GM23248 (cell line): ENCODE measurements at regions not wholly inside any gene's neighbourhood (a gene's known extent, or its start where the extent isn't known, plus 50 kb on each side); places are given as distances from the start of the nearest gene placed in this dataset.

ENCODE experiments used
- DNase-seq: peaks from one replicate; pipeline ENCODE4 v3.0.0-alpha.2; 2015
- H2AFZ ChIP-seq: fragments of 200-600 bp; sonication (generic); 2 replicates; pipeline ENCODE4 v1.6.1; 2016; ENCODE audit warnings: antibody characterized with exemption
- H3F3A ChIP-seq: fragments of 200-600 bp; sonication (generic); 2 replicates; pipeline ENCODE4 v1.6.1; 2016; ENCODE audit warnings: mild to moderate bottlenecking, antibody characterized with exemption, mixed run types; ENCODE audit not compliant: insufficient read depth
- H3K27ac ChIP-seq: fragments of 200-600 bp; sonication (generic); 2 replicates; pipeline ENCODE4 v1.5.1; 2016; ENCODE audit warnings: mild to moderate bottlenecking
- H3K27me3 ChIP-seq: fragments of 200-600 bp; sonication (generic); replicated peaks from 2 replicates; pipeline ENCODE4 v1.6.1; 2016; ENCODE audit warnings: mild to moderate bottlenecking; ENCODE audit not compliant: insufficient read depth
- H3K36me3 ChIP-seq: fragments of 200-600 bp; sonication (generic); 2 replicates; pipeline ENCODE4 v1.6.1; 2016; ENCODE audit warnings: low read depth, mild to moderate bottlenecking
- H3K4me1 ChIP-seq: fragments of 200-600 bp; sonication (generic); 2 replicates; pipeline ENCODE4 v1.6.1; 2016; ENCODE audit warnings: mild to moderate bottlenecking; ENCODE audit not compliant: insufficient read depth
- H3K4me2 ChIP-seq: fragments of 200-600 bp; sonication (generic); one replicate; pipeline ENCODE4 v1.6.1; 2016; ENCODE audit warnings: mild to moderate bottlenecking; ENCODE audit not compliant: unreplicated experiment
- H3K4me3 ChIP-seq: fragments of 200-600 bp; sonication (generic); 2 replicates; pipeline ENCODE4 v1.5.1; 2016; ENCODE audit warnings: mild to moderate bottlenecking
- H3K79me2 ChIP-seq: fragments of 200-600 bp; sonication (generic); 2 replicates; pipeline ENCODE4 v1.6.1; 2016; ENCODE audit warnings: mild to moderate bottlenecking; ENCODE audit not compliant: insufficient read depth
- H3K9ac ChIP-seq: fragments of 200-600 bp; sonication (generic); 2 replicates; pipeline ENCODE4 v1.6.1; 2016; ENCODE audit warnings: mild to moderate bottlenecking
- H3K9me2 ChIP-seq: fragments of 200-600 bp; sonication (generic); 2 replicates; pipeline ENCODE4 v1.6.1; 2016; ENCODE audit warnings: mixed run types, mild to moderate bottlenecking, moderate library complexity; ENCODE audit not compliant: insufficient read depth
- H3K9me3 ChIP-seq: fragments of 200-600 bp; sonication (generic); one replicate; pipeline ENCODE4 v1.6.1; 2017; ENCODE audit warnings: low read depth
- H4K20me1 ChIP-seq: fragments of 200-600 bp; sonication (generic); 2 replicates; pipeline ENCODE4 v1.6.0; 2016; ENCODE audit not compliant: insufficient read depth
- EZH2 ChIP-seq: fragments of 200-600 bp; sonication (generic); IDR thresholded peaks from 2 replicates; pipeline ENCODE4 v1.6.1; 2018; ENCODE audit warnings: antibody characterized with exemption, mild to moderate bottlenecking; ENCODE audit not compliant: insufficient read depth, poor library complexity, severe bottlenecking
- EZH2phosphoT487 ChIP-seq: fragments of 200-600 bp; sonication (generic); IDR thresholded peaks from 2 replicates; pipeline ENCODE4 v1.6.1; 2018; ENCODE audit warnings: antibody characterized with exemption, moderate library complexity, mild to moderate bottlenecking, low read depth; ENCODE audit not compliant: insufficient read depth
- WGBS, 2 experiments: methylation state at CpG; one replicate each; pipeline ENCODE4 v1.1.6; 2015 to 2017; ENCODE audit warnings: low lambda C conversion rate in 2 of 2, low coverage in 1 of 2; ENCODE audit errors: missing lambda C conversion rate in 2 of 2; 5-methylcytosine and 5-hydroxymethylcytosine counted together
- in situ Hi-C: fragments of 300-500 bp; cut with MboI; formaldehyde crosslinking; loops from 2 replicates; pipeline ENCODE4 v1.15.0; 2020

DNA sequence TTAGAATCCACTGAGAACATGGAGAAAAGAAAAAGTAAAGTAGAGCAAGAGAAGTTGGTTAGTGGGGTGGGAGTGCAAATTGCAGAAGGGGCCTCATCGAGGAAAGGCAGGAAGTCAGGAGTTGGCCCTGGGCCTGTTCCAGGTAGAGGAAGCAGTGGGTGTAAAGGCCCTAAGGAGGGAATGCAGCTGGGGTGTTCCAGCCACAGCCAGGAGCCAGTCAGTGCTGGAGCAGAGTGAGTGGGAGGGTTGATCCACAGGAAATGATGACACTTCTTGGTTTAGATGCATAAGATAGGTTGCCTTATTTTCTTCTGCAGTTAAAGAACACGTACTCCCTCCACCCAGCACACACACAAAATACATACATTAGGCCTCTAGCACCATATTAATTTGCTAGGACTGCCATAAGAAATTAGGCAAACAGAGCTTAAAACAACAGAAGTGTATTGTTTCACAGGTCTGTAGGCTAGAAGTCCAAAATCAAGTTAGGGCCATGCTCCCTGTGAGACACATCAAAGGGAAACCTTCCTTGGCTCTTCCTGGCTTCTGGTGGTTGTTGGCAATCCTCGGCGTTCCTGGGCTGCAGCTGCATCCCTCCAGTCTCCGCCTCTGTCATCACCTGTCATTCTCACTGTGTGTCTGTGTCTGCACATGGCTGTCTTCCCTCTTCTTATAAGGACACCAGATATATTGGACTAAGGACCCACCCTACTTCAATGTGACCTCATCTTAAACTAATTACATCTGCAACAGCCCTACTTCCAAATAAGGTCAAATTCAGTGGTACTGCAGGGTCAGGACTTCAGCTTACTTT lies 205.9 kb downstream of the AASDH start:
- WGBS, 2 experiments: 12 to 17% methylated on average over 5 of the region's 5 CpGs

DNA sequence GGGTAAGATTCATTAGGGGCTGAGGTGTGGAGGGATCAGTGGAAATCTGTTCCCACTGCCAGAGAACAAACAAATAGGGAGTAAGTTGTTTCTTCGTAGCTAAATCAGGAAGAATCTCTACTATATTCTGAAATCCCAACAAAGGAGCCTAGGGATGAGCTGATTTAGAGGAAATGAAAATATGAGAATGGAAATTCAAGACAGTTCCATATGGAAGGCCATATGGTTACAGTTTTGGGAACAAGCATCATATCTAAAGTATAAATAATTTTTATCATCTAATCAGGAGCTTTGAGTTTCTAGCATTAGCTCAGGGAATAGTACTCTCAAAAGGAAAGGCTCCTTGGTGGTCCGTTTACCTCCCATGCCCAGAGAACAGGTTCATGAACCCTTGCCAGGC lies 218.2 kb downstream of the AASDH start:
- 32% methylated on average over 2 of the region's 2 CpGs for WGBS, 2 experiments
- no peak overlapping the region for H3K9ac ChIP-seq
- no peak for DNase-seq
- no peaks in the 10 kb centered on the region for H3K36me3 ChIP-seq
- H3K4me2 ChIP-seq: no peak overlapping the region
- no peak overlapping the region for H2AFZ ChIP-seq
- no peaks in the 10 kb centered on the region for H4K20me1 ChIP-seq
- no peak overlapping the region for H3K27ac ChIP-seq
- H3K79me2 ChIP-seq: no peaks in the 10 kb centered on the region
- H3F3A ChIP-seq: no peaks in the 10 kb centered on the region
- no peaks in the 10 kb centered on the region for H3K9me3 ChIP-seq
- TF ChIP-seq EZH2phosphoT487 (no peak), EZH2 (no peak)
- H3K4me3 ChIP-seq: no peak overlapping the region
- H3K9me2 ChIP-seq: no peaks in the 10 kb centered on the region
- in situ Hi-C loops: no loop called here
- peaks cover 4% of the 10 kb centered on the region; the same call in 1 of the 2 replicates for H3K27me3 ChIP-seq
- H3K4me1 ChIP-seq: no peaks in the 10 kb centered on the region

More for the DNA sequence above, 205.9 kb downstream of the AASDH start:
- Histone ChIP-seq H4K20me1 (no peaks in the 10 kb centered on the region), H3K4me1 (no peaks in the 10 kb centered on the region), H3K36me3 (no peaks in the 10 kb centered on the region), H3K4me3 (no peak overlapping the region), H3K4me2 (no peak overlapping the region), H2AFZ (peak overlapping the region; percentile 60; the same call in 1 of the 2 replicates), H3K9me2 (no peaks in the 10 kb centered on the region), H3K79me2 (no peaks in the 10 kb centered on the region), H3F3A (no peaks in the 10 kb centered on the region), H3K9ac (no peak overlapping the region), H3K27me3 (peaks cover 14% of the 10 kb centered on the region; the same call in 1 of the 2 replicates), H3K27ac (no peak overlapping the region), H3K9me3 (no peaks in the 10 kb centered on the region)
- in situ Hi-C loops: no loop called here
- no peak for TF ChIP-seq EZH2phosphoT487
- no peak for TF ChIP-seq EZH2
- DNase-seq: peak; percentile 8

DNA sequence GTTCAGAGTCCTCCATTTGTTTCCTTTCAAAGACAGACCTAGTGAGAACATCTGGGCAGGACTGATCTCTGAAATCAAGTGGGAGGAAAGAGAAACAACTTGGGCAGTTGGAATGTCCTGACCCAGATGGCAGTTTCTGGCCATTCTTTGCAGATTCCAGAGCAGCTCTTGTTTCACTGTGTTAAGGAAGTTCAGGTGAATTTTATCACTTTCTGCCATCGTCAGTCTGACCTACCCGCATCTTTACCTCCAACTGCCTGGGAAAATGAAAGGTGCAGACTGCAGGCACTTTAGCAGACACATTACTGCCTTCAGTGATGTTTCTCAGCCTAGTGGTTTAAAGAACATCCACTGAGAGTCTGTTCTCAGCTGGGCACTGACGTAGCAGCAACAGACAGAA lies 216.2 kb downstream of the CEP135 start:
- no peak for DNase-seq
- TF ChIP-seq EZH2phosphoT487 (no peak), EZH2 (no peak)
- in situ Hi-C loops: no loop called here
- no peaks in the 10 kb centered on the region for H3K4me1 ChIP-seq
- H4K20me1 ChIP-seq: no peaks in the 10 kb centered on the region
- no peak overlapping the region for H3K4me3 ChIP-seq
- no peaks in the 10 kb centered on the region for H3F3A ChIP-seq
- no peak overlapping the region for H2AFZ ChIP-seq
- no peak overlapping the region for H3K9ac ChIP-seq
- 23 to 38% methylated on average over 3 of the region's 3 CpGs for WGBS, 2 experiments
- no peaks in the 10 kb centered on the region for H3K9me3 ChIP-seq
- H3K27me3 ChIP-seq: no peaks in the 10 kb centered on the region
- no peak overlapping the region for H3K27ac ChIP-seq
- H3K9me2 ChIP-seq: no peaks in the 10 kb centered on the region
- no peaks in the 10 kb centered on the region for H3K79me2 ChIP-seq
- no peak overlapping the region for H3K4me2 ChIP-seq
- no peaks in the 10 kb centered on the region for H3K36me3 ChIP-seq

DNA sequence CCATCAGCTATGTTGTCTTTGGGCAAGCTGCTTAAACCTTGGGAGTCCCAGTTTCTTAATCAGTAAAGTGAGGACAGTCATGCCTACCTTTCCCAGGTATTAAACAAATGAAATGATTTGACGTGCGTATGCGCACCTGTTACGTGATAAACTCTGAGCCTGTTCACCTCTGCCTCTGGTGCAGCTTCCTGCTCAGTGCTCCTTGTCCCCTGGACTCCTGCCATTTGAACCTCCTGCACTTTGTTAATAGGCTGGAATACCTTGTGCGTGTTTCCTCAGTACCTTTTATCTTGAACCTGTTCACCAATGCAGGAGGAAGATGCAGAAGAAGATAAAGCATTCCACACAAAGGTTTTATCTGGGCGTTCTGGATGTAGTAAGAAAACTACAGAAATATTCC lies 211.9 kb downstream of the CEP135 start:
- Histone ChIP-seq H3F3A (no peaks in the 10 kb centered on the region), H2AFZ (no peak overlapping the region), H3K27ac (no peak overlapping the region), H3K9me2 (no peaks in the 10 kb centered on the region), H3K27me3 (peaks cover 6% of the 10 kb centered on the region; the same call in 1 of the 2 replicates), H4K20me1 (no peaks in the 10 kb centered on the region), H3K36me3 (no peaks in the 10 kb centered on the region), H3K9me3 (no peaks in the 10 kb centered on the region), H3K4me1 (no peaks in the 10 kb centered on the region), H3K4me3 (no peak overlapping the region), H3K9ac (no peak overlapping the region), H3K79me2 (no peaks in the 10 kb centered on the region), H3K4me2 (no peak overlapping the region)
- TF ChIP-seq EZH2 (no peak), EZH2phosphoT487 (no peak)
- in situ Hi-C loops: no loop called here
- WGBS, 2 experiments: 58 to 61% methylated on average over 6 of the region's 6 CpGs
- DNase-seq: no peak
